Testis (tissue), 2 donors: ENCODE measurements at regions not wholly inside any gene's neighbourhood (a gene's known extent, or its start where the extent isn't known, plus 50 kb on each side); places are given as distances from the start of the nearest gene placed in this dataset.
"Not testable (repeated sequence)": the region's sequence is repeated elsewhere in the genome, so short reads cannot be mapped to it uniquely, and the experiment has no call there.

Experiments
- POLR2A ChIP-seq: fragments of 450-650 bp; IDR thresholded peaks from one replicate; pipeline ENCODE4 v1.6.1; 2017; ENCODE audit warnings: antibody characterized with exemption, mild to moderate bottlenecking, moderate library complexity
- TF ChIP-seq, protein P1 (sequence below), 3 experiments: fragments of 450-650 bp in 2 of 3; fragments of 200-600 bp in 1 of 3; sonication (generic) in 1 of 3; IDR thresholded peaks; one replicate each; pipeline ENCODE4 v1.5.1; 2016 to 2019; ENCODE audit warnings: antibody characterized with exemption in 3 of 3, mild to moderate bottlenecking in 2 of 3, moderate library complexity in 1 of 3

DNA sequence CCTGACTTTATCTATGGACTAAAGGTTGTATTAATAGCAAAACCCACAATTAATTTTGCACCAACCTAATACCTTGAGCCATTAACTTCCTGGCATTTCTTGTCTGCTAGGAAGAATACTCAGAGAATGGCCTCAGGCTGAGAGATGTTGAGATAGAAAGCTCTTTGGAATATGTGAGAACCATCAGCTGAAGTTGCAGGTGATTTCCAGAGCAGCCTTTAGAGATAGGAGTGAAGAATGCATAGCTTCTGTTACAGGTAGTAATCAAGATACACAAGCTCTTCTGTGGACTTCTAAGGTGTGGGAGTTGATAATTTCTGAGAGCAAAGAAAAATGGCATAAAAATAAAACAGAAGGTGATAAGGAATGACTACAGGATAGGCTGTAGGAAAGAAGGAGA, 669.3 kb upstream of the SEMA6D start:
- TF ChIP-seq, protein P1, sequence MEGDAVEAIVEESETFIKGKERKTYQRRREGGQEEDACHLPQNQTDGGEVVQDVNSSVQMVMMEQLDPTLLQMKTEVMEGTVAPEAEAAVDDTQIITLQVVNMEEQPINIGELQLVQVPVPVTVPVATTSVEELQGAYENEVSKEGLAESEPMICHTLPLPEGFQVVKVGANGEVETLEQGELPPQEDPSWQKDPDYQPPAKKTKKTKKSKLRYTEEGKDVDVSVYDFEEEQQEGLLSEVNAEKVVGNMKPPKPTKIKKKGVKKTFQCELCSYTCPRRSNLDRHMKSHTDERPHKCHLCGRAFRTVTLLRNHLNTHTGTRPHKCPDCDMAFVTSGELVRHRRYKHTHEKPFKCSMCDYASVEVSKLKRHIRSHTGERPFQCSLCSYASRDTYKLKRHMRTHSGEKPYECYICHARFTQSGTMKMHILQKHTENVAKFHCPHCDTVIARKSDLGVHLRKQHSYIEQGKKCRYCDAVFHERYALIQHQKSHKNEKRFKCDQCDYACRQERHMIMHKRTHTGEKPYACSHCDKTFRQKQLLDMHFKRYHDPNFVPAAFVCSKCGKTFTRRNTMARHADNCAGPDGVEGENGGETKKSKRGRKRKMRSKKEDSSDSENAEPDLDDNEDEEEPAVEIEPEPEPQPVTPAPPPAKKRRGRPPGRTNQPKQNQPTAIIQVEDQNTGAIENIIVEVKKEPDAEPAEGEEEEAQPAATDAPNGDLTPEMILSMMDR (IDR thresholded peaks at IDR 0.05) = not testable (repeated sequence)
- not testable (repeated sequence) for TF ChIP-seq POLR2A
